GM18499 (cell line): ENCODE measurements at regions not wholly inside any gene's neighbourhood (a gene's known extent, or its start where the extent isn't known, plus 50 kb on each side); places are given as distances from the start of the nearest gene placed in this dataset.
A peak's percentile ranks its signal among the peaks of the same experiment; 100 is the strongest.
"Not testable (repeated sequence)": the region's sequence is repeated elsewhere in the genome, so short reads cannot be mapped to it uniquely, and the experiment has no call there.

Experiments
- ATAC-seq: cut with Tn5 transposase; IDR thresholded peaks from one replicate; pipeline ENCODE4 v1.9.1; 2021; ENCODE audit warnings: moderate number of reproducible peaks; ENCODE audit not compliant: insufficient read depth, unreplicated experiment

GRCh38 chr3:23701716-23702597, 103.8 kb upstream of the UBE2E1 start:
- ATAC-seq: no peak

- ATAC-seq: no peak
These were observed 101.5 kb upstream of the UBE2E1 start for GRCh38 chr3:23704298-23704697.

- no peak for ATAC-seq
These were observed 99.6 kb upstream of the UBE2E1 start for GRCh38 chr3:23706111-23706510.

DNA sequence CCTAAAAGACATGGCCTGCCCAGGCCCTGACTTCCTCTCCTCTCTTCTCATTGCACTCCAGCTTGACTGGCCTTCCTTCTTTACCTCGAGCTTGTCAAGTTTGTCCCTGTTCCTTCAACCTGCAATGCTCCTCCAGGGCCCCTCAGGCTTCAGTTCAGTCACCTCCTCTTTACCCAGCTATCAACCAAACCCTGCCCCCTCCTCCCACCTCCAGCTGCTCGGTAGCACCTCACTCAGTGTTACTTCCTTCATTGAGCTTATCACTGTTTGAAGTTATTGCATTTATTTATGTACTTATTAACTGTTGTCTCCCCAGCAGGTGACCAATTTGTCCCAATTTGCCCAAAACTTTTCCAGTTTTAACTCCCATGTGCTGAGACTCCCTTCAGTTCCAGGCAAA, 95.8 kb upstream of the UBE2E1 start:
- no peak for ATAC-seq

DNA sequence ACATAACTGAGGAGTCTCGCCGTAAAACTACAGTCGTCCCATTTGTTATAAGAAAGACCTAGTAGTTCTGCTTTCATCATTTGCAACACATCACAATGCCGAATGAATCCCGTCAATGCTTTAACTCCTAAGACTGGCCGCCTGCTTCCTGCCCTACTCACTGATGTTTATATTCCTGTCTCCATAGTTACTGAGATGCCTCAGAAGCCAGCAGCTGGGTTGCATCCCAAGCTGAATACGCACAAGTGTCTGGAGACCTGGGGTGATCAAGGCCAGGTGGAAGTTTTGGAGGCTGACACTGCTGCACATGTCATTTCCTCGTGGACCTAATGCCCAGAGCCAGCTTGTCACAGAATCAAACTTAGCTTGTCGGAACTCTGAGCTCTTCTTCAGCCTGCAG, 95.2 kb upstream of the UBE2E1 start:
- ATAC-seq: no peak

GRCh38 chr3:23711916-23712494, 93.8 kb upstream of the UBE2E1 start:
- peak; percentile 87 for ATAC-seq

- no peak for ATAC-seq
These were observed 92.8 kb upstream of the UBE2E1 start for GRCh38 chr3:23712656-23713559.

DNA sequence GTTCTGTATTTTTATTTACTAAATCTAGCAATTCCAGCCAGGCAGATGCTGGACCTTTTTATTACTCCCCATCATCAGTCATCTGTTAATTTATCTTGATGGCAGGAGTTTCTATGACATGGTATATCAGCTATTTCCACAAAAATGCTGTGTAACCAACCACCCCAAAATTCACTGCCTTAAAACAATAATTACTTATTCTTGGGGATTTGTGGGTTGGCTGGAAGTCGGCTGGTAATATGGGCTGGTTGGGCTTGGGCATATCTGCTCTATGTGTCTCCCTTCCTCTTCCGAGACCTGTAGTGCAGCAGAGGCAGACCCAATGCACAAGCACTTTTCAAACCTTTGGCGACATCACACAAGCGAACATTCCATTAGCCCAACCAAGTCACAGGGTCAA, 92.1 kb upstream of the UBE2E1 start:
- ATAC-seq: no peak

GRCh38 chr3:23720059-23720458, 85.7 kb upstream of the UBE2E1 start:
- ATAC-seq: no peak

DNA sequence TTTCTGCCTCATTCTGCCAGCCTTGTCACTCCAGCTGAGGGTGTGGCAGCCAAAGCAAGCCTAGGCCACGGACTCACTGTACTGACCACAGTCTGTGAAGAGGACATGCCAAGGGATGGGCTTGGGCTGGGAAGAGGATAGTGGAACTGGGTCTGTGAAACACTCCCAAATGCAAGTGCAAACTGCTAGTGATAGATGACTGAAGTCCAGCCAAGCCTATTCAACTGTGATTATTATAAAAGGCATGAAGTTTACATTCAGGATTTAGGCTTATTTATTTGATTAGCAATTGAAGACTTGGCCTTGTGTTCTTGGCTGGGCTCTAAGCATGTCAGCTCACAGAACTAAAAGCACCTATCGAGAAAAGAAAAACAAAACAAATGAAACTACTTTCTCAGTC, 84.9 kb upstream of the UBE2E1 start:
- ATAC-seq: no peak

GRCh38 chr3:23723141-23723540, 82.6 kb upstream of the UBE2E1 start:
- ATAC-seq: no peak

DNA sequence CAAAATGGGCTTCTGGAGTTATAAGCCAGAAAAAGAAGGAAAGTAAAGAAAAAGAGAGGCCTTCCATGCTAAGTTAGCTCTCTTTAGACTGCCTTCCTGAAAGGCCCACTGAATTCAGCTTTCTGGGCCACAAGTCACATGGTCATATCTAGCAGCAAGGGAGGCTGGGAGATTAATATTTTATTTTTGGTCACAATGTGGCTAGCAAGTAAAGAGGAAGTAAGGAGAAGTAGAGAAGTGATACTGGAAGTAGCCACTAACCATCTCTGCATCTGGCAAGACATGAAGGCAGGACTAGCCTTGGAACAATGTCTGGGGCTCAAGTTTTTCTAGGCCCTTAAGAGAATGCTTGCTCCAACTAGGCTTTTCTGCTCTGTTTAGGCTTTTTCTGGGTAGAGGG, 81.8 kb upstream of the UBE2E1 start:
- no peak for ATAC-seq

GRCh38 chr3:23726811-23727548, 78.8 kb upstream of the UBE2E1 start:
- ATAC-seq: peak; percentile 50

- no peak for ATAC-seq
These were observed 77.1 kb upstream of the UBE2E1 start for GRCh38 chr3:23728601-23729117.

DNA sequence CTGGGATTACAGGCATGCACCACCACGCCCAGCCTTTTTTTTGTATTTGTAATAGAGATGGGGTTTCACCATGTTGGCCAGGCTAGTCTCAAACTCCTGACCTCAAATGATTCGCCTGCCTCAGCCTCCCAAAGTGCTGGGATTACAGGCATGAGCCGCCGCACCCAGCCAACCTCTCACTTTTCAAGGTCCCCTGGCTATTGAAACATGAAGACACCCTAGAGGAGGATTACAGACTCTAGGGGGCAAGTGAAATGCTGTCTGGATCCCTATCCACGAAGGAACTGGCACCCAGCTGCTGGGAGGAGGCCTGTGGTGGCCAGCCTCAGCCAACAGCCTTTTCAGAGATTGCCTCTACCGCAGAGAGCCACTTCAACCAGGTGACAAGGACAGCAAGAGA, 76.4 kb upstream of the UBE2E1 start:
- not testable (repeated sequence) for ATAC-seq

DNA sequence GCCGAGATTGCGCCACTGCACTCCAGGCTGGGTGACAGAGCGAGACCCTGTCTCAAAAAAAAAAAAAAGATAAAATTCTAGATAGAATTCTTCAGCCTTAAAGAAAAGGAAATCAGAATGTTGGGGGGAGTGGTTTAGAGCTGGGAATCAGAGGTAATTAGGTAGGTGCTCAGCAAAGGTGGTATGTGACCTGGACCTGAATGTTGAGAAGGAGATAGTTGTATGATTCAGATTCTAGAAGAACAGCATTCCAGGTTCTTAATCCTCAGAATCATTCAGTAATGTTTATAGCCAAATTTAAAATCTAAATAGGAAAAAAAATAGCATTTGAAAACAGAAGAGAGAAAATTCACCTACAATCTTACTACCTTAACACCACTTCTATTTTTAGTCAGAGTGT, 71.3 kb upstream of the UBE2E1 start:
- no peak for ATAC-seq

DNA sequence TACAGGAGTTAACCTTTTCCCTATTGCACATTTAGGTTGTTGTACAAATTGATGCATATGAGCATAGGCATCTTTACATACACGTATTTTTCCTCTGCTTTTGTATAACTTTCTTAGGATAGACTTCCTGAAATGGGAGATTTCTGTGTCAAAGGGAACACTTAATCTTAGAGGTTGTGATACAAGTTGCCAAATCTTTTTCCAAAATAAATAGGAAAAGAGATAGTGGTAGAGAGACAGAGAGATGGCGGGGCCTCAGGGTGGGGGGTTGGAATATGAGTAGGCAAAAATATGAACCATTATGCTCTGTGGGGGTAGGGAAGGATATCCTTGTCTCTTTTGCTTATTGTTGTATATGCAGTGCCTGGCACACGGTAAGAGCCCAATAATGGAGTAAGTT, 70.7 kb upstream of the UBE2E1 start:
- ATAC-seq: no peak

DNA sequence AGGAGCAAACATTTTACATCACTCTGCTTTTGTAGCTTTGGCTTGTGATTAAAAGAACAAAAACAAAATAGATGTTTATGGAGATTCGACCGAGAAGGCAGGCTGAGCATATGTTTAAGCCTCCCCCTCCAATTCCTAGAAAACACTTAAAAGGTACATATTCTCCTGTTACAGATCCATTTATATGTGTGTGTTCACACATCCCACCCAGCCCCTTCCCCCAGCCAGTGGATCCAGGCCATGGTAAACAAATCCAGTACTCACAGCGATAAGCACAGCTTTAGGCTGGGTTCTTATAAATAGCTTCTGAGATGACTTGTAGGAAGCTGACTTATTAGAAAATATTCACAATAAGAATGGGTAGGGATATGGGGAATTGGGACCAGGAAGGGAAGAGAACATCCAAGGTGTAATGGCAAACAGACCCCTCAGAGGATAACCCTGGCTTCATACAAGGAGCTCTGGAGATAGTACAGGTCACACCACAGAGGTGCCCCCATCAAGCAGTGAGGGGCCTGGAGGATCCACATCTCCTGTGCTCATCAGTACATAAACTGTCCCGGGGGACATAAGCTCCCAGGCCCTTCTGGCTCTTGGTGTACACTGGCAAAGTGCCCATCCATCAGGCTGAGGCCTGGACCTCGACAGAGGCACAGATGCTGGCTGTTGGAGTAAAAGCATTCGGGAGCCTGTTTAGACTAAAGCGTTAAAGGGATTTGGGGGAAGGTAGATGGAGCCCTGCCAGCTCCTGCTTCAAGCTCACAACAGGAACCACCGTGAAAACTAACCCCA, 70.0 kb upstream of the UBE2E1 start:
- no peak for ATAC-seq

DNA sequence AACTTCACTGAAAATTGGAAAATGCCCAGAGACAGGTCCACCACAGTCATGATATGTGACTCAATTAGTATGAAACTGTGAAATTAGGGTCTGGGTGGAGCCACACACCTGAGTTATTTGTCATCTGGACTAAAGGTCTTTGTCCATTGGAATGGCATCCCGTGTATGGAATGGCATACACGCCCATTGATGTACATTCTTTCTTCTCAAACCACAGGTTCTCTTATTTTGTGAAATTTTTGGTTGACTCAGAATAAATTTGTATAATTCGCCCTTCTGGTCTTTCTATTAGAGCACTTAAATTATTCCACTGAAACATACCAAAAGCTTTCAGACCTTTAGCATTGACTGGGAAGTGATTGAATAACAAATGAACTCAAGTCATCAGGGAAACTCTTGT, 66.8 kb upstream of the UBE2E1 start:
- ATAC-seq: no peak
